DMS153 treated with DMSO at 0.1 percent for 48 hours (cell line): ENCODE measurements at regions not wholly inside any gene's neighbourhood (a gene's known extent, or its start where the extent isn't known, plus 50 kb on each side); places are given as distances from the start of the nearest gene placed in this dataset.

Experiments used
- DNase-seq: peaks from one replicate; lab custom pipeline; 2025; ENCODE audit not compliant: unreplicated experiment; lab: John Stamatoyannopoulos, UW

- peak; percentile 94 for DNase-seq
Measured at GRCh38 chr2:45301307-45302277, 292.3 kb upstream of the SIX2 start.

GRCh38 chr2:45300026-45300750 is 290.9 kb upstream of the SIX2 start:
- DNase-seq, result peak; percentile 81

GRCh38 chr2:45299361-45299760 is 290.1 kb upstream of the SIX2 start:
- no peak for DNase-seq

GRCh38 chr2:45293182-45293581 is 283.9 kb upstream of the SIX2 start:
- DNase-seq, result no peak

- no peak for DNase-seq
Measured at GRCh38 chr2:45291296-45291701, 282.0 kb upstream of the SIX2 start.

- no peak for DNase-seq
Measured at GRCh38 chr2:45289997-45290709, 280.9 kb upstream of the SIX2 start.

DNA sequence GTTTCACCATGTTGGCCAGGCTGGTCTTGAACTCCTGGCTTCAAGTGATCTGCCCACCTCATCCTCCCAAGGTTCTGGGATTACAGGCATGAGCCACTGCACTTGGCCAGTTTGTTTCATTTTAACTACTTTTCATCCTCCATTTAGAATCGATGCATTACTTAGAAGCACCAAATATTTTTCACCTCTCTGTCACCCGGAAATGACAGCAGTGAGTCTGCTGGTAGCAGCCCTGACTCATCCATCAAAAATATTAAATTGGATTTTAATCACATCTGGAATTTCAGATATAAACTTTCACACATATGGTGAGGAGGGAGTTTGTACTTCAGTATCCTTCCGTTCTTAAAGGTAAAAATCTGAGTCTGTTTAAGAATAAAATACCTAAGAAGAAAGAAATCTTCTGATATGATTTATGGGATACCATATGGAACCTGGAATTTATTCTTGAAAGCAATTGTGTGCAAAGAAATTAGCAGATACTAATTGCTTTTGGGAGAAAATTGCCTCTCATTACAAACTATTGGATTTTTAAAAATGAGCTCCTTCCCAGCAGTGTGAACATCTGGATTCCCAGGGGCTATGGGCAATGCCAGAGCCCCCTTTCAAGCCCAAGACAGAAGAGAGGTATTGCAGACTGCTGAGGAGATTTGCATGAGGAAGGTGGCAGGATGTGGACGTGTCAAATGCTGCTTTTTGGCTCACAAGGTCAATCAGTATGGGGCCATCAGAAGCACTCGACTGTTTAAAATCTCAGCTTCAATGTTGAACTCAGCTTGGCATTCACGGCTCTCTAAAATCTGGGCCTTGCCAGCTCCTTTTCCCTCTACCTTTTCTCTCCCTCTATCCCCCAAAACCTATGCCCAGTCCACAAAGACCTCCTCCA is 279.5 kb upstream of the SIX2 start:
- DNase-seq, result no peak

DNA sequence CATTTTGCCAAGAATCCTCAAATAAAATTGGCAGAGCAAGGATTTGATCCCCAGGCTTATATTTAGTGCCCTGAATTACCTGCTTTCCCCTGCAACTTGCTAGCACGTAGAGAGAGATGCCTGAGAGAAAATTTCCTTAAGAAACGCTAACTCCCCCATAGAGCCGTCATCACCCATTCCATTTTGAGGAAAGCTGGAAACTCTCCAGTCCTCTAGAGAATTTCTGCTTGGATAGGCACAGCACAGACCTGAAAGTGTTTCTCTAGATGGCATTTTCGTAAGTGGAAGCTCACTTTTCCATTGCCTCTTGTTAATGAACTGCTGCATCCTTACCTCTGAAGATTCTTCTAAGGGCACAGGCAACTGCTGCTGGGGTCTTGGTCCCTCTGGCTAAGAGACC is 277.8 kb upstream of the SIX2 start:
- DNase-seq, result no peak

GRCh38 chr2:45285771-45286390 is 276.6 kb upstream of the SIX2 start:
- no peak for DNase-seq

- no peak for DNase-seq
Measured at GRCh38 chr2:45285311-45285710, 276.1 kb upstream of the SIX2 start.

DNA sequence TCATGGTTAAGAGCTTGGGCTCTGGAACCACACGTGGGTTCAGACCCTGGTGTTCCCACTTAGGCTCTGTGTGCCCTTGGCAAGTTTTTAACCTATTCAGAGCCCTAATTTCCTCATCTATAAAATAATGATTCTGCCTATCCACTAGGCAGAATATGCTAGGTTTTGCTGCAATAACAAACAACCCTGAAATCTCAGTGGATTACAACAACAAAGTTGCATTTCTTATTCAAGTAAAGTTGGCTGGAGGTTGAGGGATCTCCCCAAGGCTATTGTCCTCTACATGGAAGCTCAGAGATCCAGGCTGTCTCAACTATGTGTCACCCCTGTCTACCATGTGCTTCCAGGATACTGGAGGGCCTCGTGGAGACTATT is 275.4 kb upstream of the SIX2 start:
- DNase-seq, result no peak

DNA sequence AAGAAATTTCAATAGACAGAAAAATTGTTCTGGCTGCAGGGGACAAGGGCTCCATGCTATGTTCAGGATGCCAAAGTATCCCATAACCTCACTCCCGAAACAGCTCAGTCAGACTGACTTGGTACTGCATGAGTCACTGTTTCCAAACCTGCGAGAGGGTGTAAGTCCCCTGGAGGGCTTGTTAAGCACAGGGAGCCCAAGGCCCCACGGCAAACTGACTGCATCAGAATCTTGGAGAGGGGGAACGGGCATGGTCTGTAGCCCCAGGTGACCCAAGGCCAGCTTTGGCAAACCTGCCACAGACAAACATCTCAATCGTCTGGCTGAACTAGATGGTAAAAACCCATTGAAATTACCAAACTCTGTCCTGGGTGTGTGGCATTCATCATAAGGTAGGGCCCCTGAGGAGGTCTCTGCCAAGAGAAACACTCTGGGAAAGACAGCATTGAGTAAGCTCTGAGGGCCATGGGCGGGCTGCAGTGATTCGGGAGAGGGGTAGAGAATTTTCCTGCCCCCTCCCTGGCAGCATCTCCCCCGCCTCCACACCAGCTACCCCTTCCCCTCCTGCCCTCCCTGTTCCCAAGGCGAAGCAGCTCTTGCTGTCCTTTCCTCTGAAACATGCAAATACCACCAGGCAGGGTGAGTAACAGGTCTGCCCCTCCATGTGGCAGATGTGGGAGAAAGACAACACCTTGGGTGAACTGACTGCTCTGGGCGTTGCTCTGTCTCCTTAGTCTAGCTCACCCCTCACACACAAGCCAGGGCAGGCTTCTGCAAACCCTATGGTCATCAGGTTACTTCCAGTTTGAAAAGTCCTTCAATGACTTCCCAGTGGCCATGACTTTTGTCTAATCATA is 274.7 kb upstream of the SIX2 start:
- DNase-seq, result no peak

GRCh38 chr2:45282646-45283045 is 273.4 kb upstream of the SIX2 start:
- no peak for DNase-seq

DNA sequence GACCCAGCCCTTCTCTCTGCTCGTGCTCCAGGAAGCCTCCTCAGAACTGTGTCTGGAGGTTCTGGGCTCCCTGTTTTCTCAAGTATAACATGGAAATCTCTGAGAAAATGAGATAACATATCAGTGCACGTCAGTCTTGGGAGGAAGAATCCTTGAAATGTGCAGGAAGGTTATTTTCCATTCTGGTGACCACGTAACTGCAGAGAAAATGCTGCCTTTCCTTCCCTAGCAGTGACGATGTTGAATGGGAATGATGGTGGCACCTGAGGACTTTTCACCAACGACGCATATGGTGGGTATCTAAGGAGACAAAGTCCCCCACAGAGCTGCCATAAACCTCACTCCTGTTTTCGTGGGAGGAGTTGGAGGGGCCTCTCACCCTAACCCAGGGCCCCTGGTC is 272.1 kb upstream of the SIX2 start:
- no peak for DNase-seq

DNA sequence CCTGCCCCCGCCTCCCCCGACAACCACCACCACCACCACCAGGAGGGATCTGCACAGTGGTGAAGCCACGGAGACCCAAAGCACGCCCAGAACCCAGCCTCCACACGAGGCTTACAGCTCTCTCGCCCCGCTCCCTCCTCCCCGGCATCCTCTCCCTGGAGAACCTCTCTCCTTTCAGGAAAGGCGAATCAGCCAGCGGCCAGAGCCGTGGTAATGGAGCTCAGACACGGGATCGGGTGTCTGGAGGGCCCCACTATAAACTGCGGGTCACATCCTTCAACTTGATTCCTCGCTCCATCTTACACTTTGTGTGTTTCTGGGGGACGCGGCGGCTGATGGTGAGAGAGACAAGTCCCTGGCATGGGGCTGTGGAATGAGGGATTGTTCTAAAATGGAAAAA is 271.5 kb upstream of the SIX2 start:
- no peak for DNase-seq

- DNase-seq, result no peak
Measured at GRCh38 chr2:45279356-45279755, 270.1 kb upstream of the SIX2 start.

GRCh38 chr2:45278365-45279078 is 269.3 kb upstream of the SIX2 start:
- no peak for DNase-seq

DNA sequence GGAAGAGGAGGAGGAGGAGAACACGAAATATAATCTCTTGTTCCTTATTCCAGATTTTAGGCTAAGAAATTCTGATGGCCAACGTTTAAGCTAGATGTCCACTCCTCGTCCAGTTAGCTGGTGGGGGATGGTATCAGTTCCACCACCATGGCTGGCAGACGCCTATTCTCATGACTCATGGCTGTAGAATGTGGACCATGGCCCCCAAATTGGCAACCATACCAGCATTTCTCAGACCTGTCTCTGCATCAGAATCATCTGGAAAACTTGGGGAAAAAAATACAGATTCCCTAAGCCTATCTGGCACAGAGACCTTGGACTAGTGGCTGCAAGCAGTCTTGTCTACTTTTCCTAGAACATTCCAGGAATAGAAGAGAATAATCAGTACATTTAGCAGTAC is 267.7 kb upstream of the SIX2 start:
- no peak for DNase-seq

- DNase-seq, result no peak
Measured at GRCh38 chr2:45275806-45276205, 266.6 kb upstream of the SIX2 start.
